H1 (cell line): ENCODE measurements at regions not wholly inside any gene's neighbourhood (a gene's known extent, or its start where the extent isn't known, plus 50 kb on each side); places are given as distances from the start of the nearest gene placed in this dataset.

Source experiments
- CTCF ChIA-PET: fragments of 300-600 bp; sonication (Branson Sonifier 250); formaldehyde crosslinking; loops from one replicate; lab custom pipeline; 2021; ENCODE audit not compliant: partially characterized antibody; lab: Charles Lee
- POLR2A ChIA-PET: fragments of 300-600 bp; sonication (Branson Sonifier 250); formaldehyde crosslinking; loops from one replicate; lab custom pipeline; 2021; ENCODE audit warnings: inconsistent platforms; ENCODE audit not compliant: partially characterized antibody; lab: Charles Lee
- DNase-seq, 2 experiments: peaks; one replicate each; pipeline versions ENCODE4 v3.0.0 to v3.0.0-alpha.2; 2010 to 2022; ENCODE audit warnings: low spot score in 2 of 2, low read depth in 1 of 2, mixed read lengths in 1 of 2
- FAIRE-seq: peaks from 2 replicates; lab custom pipeline; 2011; peaks lifted over from hg19 to GRCh38; lab: Jason Lieb, UNC
- H2AFZ ChIP-seq: 2 replicates; pipeline ENCODE4 v1.8.1; 2012; ENCODE audit warnings: low read length, inconsistent platforms
- H2AK5ac ChIP-seq: 2 replicates; pipeline ENCODE4 v1.6.1; 2013; ENCODE audit warnings: low read depth, low read length
- H2BK120ac ChIP-seq: replicated peaks from 2 replicates; pipeline ENCODE3; 2013; ENCODE audit warnings: low read depth, low read length, inconsistent platforms
- H2BK12ac ChIP-seq: 2 replicates; pipeline ENCODE4 v1.6.1; 2013; ENCODE audit warnings: low read depth, low read length
- H2BK15ac ChIP-seq: 2 replicates; pipeline ENCODE4 v1.6.1; 2013; ENCODE audit warnings: low read length
- H2BK20ac ChIP-seq: 2 replicates; pipeline ENCODE4 v1.6.1; 2013; ENCODE audit warnings: low read length
- H2BK5ac ChIP-seq: 2 replicates; pipeline ENCODE4 v1.6.1; 2013; ENCODE audit warnings: low read depth, low read length
- H3K14ac ChIP-seq: 2 replicates; pipeline ENCODE4 v1.6.1; 2013; ENCODE audit warnings: inconsistent platforms; ENCODE audit not compliant: insufficient read length
- H3K18ac ChIP-seq: 2 replicates; pipeline ENCODE4 v1.6.1; 2013; ENCODE audit warnings: low read length; ENCODE audit errors: extremely low read depth
- H3K23ac ChIP-seq: 2 replicates; pipeline ENCODE4 v1.6.1; 2013; ENCODE audit warnings: inconsistent platforms; ENCODE audit not compliant: insufficient read length
- H3K23me2 ChIP-seq: 2 replicates; pipeline ENCODE4 v1.6.1; 2013; ENCODE audit warnings: low read depth, low read length
- H3K27ac ChIP-seq: 2 replicates; pipeline ENCODE4 v1.6.1; 2011; ENCODE audit warnings: low read depth, low read length, inconsistent platforms
- H3K27me3 ChIP-seq, 4 experiments: replicated peaks in 1 of 4; 1 replicate in 1 of 4; 2 replicates in 3 of 4; pipeline versions ENCODE4 v1.6.1 to v1.8.1; 2011 to 2013; ENCODE audit warnings: low read length in 3 of 4, mild to moderate bottlenecking in 3 of 4, inconsistent platforms in 2 of 4, mixed read lengths in 2 of 4, moderate library complexity in 1 of 4; ENCODE audit not compliant: control insufficient read depth in 3 of 4, insufficient read depth in 3 of 4; ENCODE audit errors: extremely low read depth in 1 of 4
- H3K36me3 ChIP-seq, 4 experiments: 2 replicates each; pipeline versions ENCODE4 v1.6.1 to v1.8.1; 2011 to 2013; ENCODE audit warnings: mild to moderate bottlenecking in 4 of 4, low read length in 3 of 4, moderate library complexity in 2 of 4, control low read depth in 1 of 4, inconsistent platforms in 1 of 4; ENCODE audit not compliant: insufficient read depth in 4 of 4, control insufficient read depth in 2 of 4
- H3K4ac ChIP-seq: replicated peaks from 2 replicates; pipeline ENCODE3; 2013; ENCODE audit warnings: low read length, low read depth, mixed read lengths, inconsistent platforms; ENCODE audit not compliant: insufficient read length
- H3K4me1 ChIP-seq, 4 experiments: replicated peaks in 1 of 4; 1 replicate in 1 of 4; 2 replicates in 3 of 4; pipeline versions ENCODE4 v1.6.1 to v1.8.1; 2011 to 2013; ENCODE audit warnings: low read length in 3 of 4, inconsistent platforms in 2 of 4, mixed read lengths in 1 of 4; ENCODE audit not compliant: insufficient read depth in 4 of 4, control insufficient read depth in 3 of 4
- H3K4me2 ChIP-seq, 2 experiments: 2 replicates each; pipeline versions ENCODE4 v1.6.1 to v1.8.1; 2011 to 2013; ENCODE audit warnings: low read depth in 2 of 2, low read length in 2 of 2, control low read depth in 1 of 2, inconsistent platforms in 1 of 2, mild to moderate bottlenecking in 1 of 2; ENCODE audit not compliant: insufficient read depth in 1 of 2
- H3K4me3 ChIP-seq, 4 experiments: fragments of 200-600, 300-600 bp in 1 of 4; sonication (generic), shearing (Covaris generic), sonication (Bioruptor Twin) in 1 of 4; 2 replicates each; pipeline versions ENCODE4 v1.5.1 to v1.8.1; 2011 to 2016; ENCODE audit warnings: low read length in 4 of 4, low read depth in 3 of 4, control low read depth in 2 of 4, inconsistent platforms in 2 of 4, mild to moderate bottlenecking in 2 of 4, mixed read lengths in 1 of 4, moderate library complexity in 1 of 4; ENCODE audit not compliant: insufficient read depth in 2 of 4; ENCODE audit errors: extremely low read depth in 1 of 4
- H3K56ac ChIP-seq: replicated peaks from 2 replicates; pipeline ENCODE3; 2013; ENCODE audit warnings: low read depth, mild to moderate bottlenecking, mixed read lengths, low read length, inconsistent platforms; ENCODE audit not compliant: insufficient read length
- H3K79me1 ChIP-seq: 2 replicates; pipeline ENCODE4 v1.6.1; 2013; ENCODE audit warnings: low read depth, low read length, control low read depth
- H3K79me2 ChIP-seq, 2 experiments: 2 replicates each; pipeline versions ENCODE4 v1.6.1 to v1.8.1; 2012 to 2013; ENCODE audit warnings: low read length in 2 of 2, mild to moderate bottlenecking in 2 of 2, inconsistent platforms in 1 of 2; ENCODE audit not compliant: insufficient read depth in 2 of 2, control insufficient read depth in 1 of 2
- H3K9ac ChIP-seq, 4 experiments: replicated peaks in 1 of 4; 1 replicate in 1 of 4; 2 replicates in 3 of 4; pipeline versions ENCODE4 v1.6.1 to v1.8.1; 2011 to 2013; ENCODE audit warnings: low read depth in 3 of 4, low read length in 3 of 4, control low read depth in 2 of 4, mild to moderate bottlenecking in 2 of 4, moderate library complexity in 2 of 4, inconsistent platforms in 1 of 4; ENCODE audit errors: extremely low read depth in 1 of 4
- H3K9me3 ChIP-seq, 2 experiments: 2 replicates each; pipeline versions ENCODE4 v1.6.1 to v1.8.1; 2012 to 2013; ENCODE audit warnings: mild to moderate bottlenecking in 2 of 2, moderate library complexity in 2 of 2, control low read depth in 1 of 2, inconsistent platforms in 1 of 2, low read depth in 1 of 2, low read length in 1 of 2, mixed read lengths in 1 of 2; ENCODE audit not compliant: insufficient read depth in 2 of 2
- H4K20me1 ChIP-seq, 2 experiments: replicated peaks in 1 of 2; 2 replicates each; pipeline versions ENCODE3 to v1.8.1; 2011 to 2013; ENCODE audit warnings: inconsistent platforms in 2 of 2, low read length in 2 of 2, mild to moderate bottlenecking in 1 of 2; ENCODE audit not compliant: insufficient read depth in 2 of 2, control insufficient read depth in 1 of 2
- H4K5ac ChIP-seq: 2 replicates; pipeline ENCODE4 v1.6.1; 2013; ENCODE audit warnings: low read length, low read depth, mixed read lengths, inconsistent platforms; ENCODE audit not compliant: insufficient read length
- H4K8ac ChIP-seq: 2 replicates; pipeline ENCODE4 v1.8.0; 2013; ENCODE audit warnings: mild to moderate bottlenecking, moderate library complexity, low read length, inconsistent platforms; ENCODE audit not compliant: insufficient read depth; ENCODE audit errors: extremely low read depth
- H4K91ac ChIP-seq: replicated peaks from 2 replicates; pipeline ENCODE3; 2013; ENCODE audit warnings: low read length, mixed read lengths, inconsistent platforms; ENCODE audit not compliant: insufficient read length
- GABPA ChIP-seq: IDR thresholded peaks from 2 replicates; pipeline ENCODE4 v1.6.1; 2011; ENCODE audit warnings: mild to moderate bottlenecking, low read length, moderate library complexity, borderline replicate concordance; ENCODE audit not compliant: insufficient read depth
- SP2 ChIP-seq: IDR thresholded peaks from 2 replicates; pipeline ENCODE4 v1.6.1; 2012; ENCODE audit warnings: mild to moderate bottlenecking, low read length, inconsistent platforms
- SP4 ChIP-seq: IDR thresholded peaks from 2 replicates; pipeline ENCODE4 v1.6.1; 2012; ENCODE audit warnings: low read length, inconsistent platforms
- TBP ChIP-seq: IDR thresholded peaks from 2 replicates; pipeline ENCODE4 v1.6.1; 2011; ENCODE audit warnings: low read depth, low read length, improper control_type of control experiment
- WGBS, 2 experiments: shearing (Covaris generic) in 1 of 2; methylation state at CpG; one replicate each; pipeline versions ENCODE4 v1.1.6 to v1.1.7; 2013 to 2015; ENCODE audit warnings: low lambda C conversion rate in 2 of 2, mixed read lengths in 2 of 2, inconsistent platforms in 1 of 2, low coverage in 1 of 2, missing lambda C conversion rate in 1 of 2; ENCODE audit not compliant: insufficient replicate concordance in 2 of 2, insufficient coverage in 1 of 2, insufficient read length in 1 of 2; ENCODE audit errors: extremely low coverage in 1 of 2, missing lambda C conversion rate in 1 of 2; 5-methylcytosine and 5-hydroxymethylcytosine counted together
- TF ChIP-seq, protein P1 (sequence below): IDR thresholded peaks from 2 replicates; pipeline ENCODE4 v1.6.1; 2012; ENCODE audit warnings: low read length, inconsistent platforms

DNA sequence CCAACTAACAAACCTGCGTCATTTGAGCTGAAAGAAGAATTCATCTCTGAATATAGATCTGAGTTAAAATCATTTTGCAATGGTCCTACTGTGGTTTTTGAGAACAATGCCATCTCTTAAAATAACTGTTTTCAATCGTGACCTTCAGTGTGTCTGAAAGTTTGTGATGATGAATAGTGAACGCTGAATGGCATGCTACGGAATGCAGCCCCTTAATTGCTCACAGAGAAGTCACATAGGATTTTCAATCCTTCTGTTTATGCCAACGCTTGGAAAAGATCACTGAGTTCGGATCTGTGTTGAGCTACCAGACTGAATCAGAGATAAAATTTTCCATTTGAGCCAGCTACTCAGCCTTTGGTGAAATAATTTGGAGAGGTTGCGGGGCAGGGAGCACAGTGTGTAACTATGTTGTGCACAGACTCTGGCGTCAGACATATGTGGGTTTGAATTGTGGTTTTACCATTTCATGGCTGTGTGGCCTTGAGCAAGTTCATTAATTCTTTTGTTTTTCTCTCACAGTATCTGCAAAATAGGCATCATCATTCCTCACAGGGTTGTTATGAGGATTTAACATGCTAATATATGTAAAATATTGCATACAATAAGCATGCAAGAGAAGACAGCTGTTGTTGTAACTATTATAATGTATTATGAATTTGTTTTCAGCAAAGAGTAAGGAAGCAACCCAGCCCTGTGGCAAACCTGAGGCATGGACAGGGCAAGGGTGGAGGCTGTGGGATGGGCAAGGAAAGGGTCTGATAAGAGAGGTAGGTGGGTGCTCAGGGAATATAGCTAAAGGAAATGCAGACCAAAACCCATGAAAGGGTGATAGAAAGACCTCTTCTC is 679.9 kb downstream of the KCNA4 start:
- H2BK120ac ChIP-seq = no peak overlapping the region

More for the DNA sequence above, 679.9 kb downstream of the KCNA4 start:
- FAIRE-seq (no peak), DNase-seq (no peak)
- H3K4me1 ChIP-seq = no peaks in the 10 kb centered on the region
- H2AK5ac ChIP-seq = no peak overlapping the region
- H3K79me2 ChIP-seq = no peaks in the 10 kb centered on the region
- H3K14ac ChIP-seq = no peak overlapping the region
- no peak overlapping the region for H3K27ac ChIP-seq
- H3K56ac ChIP-seq = no peak overlapping the region
- H3K23ac ChIP-seq = no peak overlapping the region
- H3K27me3 ChIP-seq = no peaks in the 10 kb centered on the region
- H4K5ac ChIP-seq = no peak overlapping the region
- CTCF ChIA-PET = interaction anchor here (0.5 to 2.7 kb wide), 5 partner anchors 8 to 571 kb away, joined by 3 to 11 read pairs (median 3); no protein-coding TSS in a partner anchor
- no peak overlapping the region for H4K8ac ChIP-seq
- H4K91ac ChIP-seq = no peak overlapping the region
- no peak overlapping the region for H2BK5ac ChIP-seq
- H3K4ac ChIP-seq = no peak overlapping the region
- H3K79me1 ChIP-seq = no peaks in the 10 kb centered on the region
- no peaks in the 10 kb centered on the region for H3K36me3 ChIP-seq
- no peak overlapping the region for H2BK15ac ChIP-seq
- no peak overlapping the region for H2BK12ac ChIP-seq
- H3K9me3 ChIP-seq = no peaks in the 10 kb centered on the region
- H3K9ac ChIP-seq = no peak overlapping the region
- TF ChIP-seq SP4 (no peak), GABPA (no peak), TBP (no peak), SP2 (no peak)
- TF ChIP-seq, protein P1, sequence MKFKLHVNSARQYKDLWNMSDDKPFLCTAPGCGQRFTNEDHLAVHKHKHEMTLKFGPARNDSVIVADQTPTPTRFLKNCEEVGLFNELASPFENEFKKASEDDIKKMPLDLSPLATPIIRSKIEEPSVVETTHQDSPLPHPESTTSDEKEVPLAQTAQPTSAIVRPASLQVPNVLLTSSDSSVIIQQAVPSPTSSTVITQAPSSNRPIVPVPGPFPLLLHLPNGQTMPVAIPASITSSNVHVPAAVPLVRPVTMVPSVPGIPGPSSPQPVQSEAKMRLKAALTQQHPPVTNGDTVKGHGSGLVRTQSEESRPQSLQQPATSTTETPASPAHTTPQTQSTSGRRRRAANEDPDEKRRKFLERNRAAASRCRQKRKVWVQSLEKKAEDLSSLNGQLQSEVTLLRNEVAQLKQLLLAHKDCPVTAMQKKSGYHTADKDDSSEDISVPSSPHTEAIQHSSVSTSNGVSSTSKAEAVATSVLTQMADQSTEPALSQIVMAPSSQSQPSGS = no peak
- TF ChIP-seq, all 59 proteins: peak for 0
- Histone ChIP-seq H3K23me2 (no peaks in the 10 kb centered on the region), H4K20me1 (no peaks in the 10 kb centered on the region), H2AFZ (no peak overlapping the region), H3K4me2 (no peak overlapping the region), H3K4me3 (no peak overlapping the region), H2BK20ac (no peak overlapping the region), H3K18ac (no peak overlapping the region)
- 92% methylated on average over 8 of the region's 8 CpGs; no CpG with 5 or more reads in 1 of the 2 experiments for WGBS, 2 experiments
- POLR2A ChIA-PET = no interaction called here
